ENCODE measurements at regions not wholly inside any gene's neighbourhood (a gene's known extent, or its start where the extent isn't known, plus 50 kb on each side); places are given as distances from the start of the nearest gene placed in this dataset.

GRCh38 chr10:78471326-78471722, 437.7 kb downstream of the RPS24 start:
- intact Hi-C loops (cut with micrococcal nuclease): no loop called here
- H3K4me3 ChIP-seq (replicated peaks in 1 of 2; ENCODE audit: low read depth in 1 of 2, low read length in 2 of 2): no peak overlapping the region
- no peaks in the 10 kb centered on the region for H3K9me2 ChIP-seq (ENCODE audit: insufficient read depth)
- no peaks in the 10 kb centered on the region for H3K79me2 ChIP-seq (ENCODE audit: insufficient read depth, low read length)
- H3K4me1 ChIP-seq (ENCODE audit: control insufficient read depth in 1 of 2, insufficient read depth in 2 of 2, low read length in 2 of 2): no peaks in the 10 kb centered on the region
- ChIA-PET CTCF (no interaction called here), RAD21 (ENCODE audit: low non-redundant PET in 1 of 2, low total read pairs in 2 of 2, uncharacterized antibody in 2 of 2, unreplicated experiment in 2 of 2) (no interaction called here), POLR2A (no interaction called here)
- H3K36me3 ChIP-seq (ENCODE audit: control insufficient read depth in 1 of 2, insufficient read depth in 2 of 2, low read length in 2 of 2): no peaks in the 10 kb centered on the region
- no peak overlapping the region for H3K27ac ChIP-seq (ENCODE audit: low read depth, low read length)
- no peak for DNase-seq (ENCODE audit: low read depth, low spot score)
- TF ChIP-seq ELF1 (IDR thresholded peaks at IDR 0.05; ENCODE audit: borderline replicate concordance, low read depth): no peak
- H3K9ac ChIP-seq (ENCODE audit: low read length): no peak overlapping the region
- peaks cover 4% of the 10 kb centered on the region; the same call in 1 of the 2 replicates for H3K27me3 ChIP-seq (ENCODE audit: insufficient read depth, low read length)
- no peak overlapping the region for H3K4me2 ChIP-seq (ENCODE audit: low read length)
- BruUV-seq (replicated peaks): no TSS peak
- no peak for ATAC-seq
- H2AFZ ChIP-seq (ENCODE audit: low read depth, low read length, poor library complexity, severe bottlenecking): no peak overlapping the region
- H3K9me3 ChIP-seq (ENCODE audit: control insufficient read depth in 1 of 2, insufficient read depth in 1 of 2, low read depth in 1 of 2, low read length in 2 of 2): no peaks in the 10 kb centered on the region
- H4K20me1 ChIP-seq (ENCODE audit: insufficient read depth): no peaks in the 10 kb centered on the region

- no peaks in the 10 kb centered on the region for H3K36me3 ChIP-seq (ENCODE audit: control insufficient read depth in 1 of 2, insufficient read depth in 2 of 2, low read length in 2 of 2)
- H2AFZ ChIP-seq (ENCODE audit: low read depth, low read length, poor library complexity, severe bottlenecking): no peak overlapping the region
- H3K9me2 ChIP-seq (ENCODE audit: insufficient read depth): no peaks in the 10 kb centered on the region
- H3K27ac ChIP-seq (ENCODE audit: low read depth, low read length): no peak overlapping the region
- CTCF ChIA-PET: no interaction called here
- RAD21 ChIA-PET (ENCODE audit: low non-redundant PET in 1 of 2, low total read pairs in 2 of 2, uncharacterized antibody in 2 of 2, unreplicated experiment in 2 of 2): no interaction called here
- H3K4me3 ChIP-seq (replicated peaks in 1 of 2; ENCODE audit: low read depth in 1 of 2, low read length in 2 of 2): no peak overlapping the region
- no peak overlapping the region for H3K9ac ChIP-seq (ENCODE audit: low read length)
- DNase-seq (ENCODE audit: low read depth, low spot score): no peak
- no peaks in the 10 kb centered on the region for H3K4me1 ChIP-seq (ENCODE audit: control insufficient read depth in 1 of 2, insufficient read depth in 2 of 2, low read length in 2 of 2)
- no peaks in the 10 kb centered on the region for H3K9me3 ChIP-seq (ENCODE audit: control insufficient read depth in 1 of 2, insufficient read depth in 1 of 2, low read depth in 1 of 2, low read length in 2 of 2)
- H3K4me2 ChIP-seq (ENCODE audit: low read length): no peak overlapping the region
- intact Hi-C loops (cut with micrococcal nuclease): no loop called here
- BruUV-seq (replicated peaks): no TSS peak
- no peak for ATAC-seq
- H4K20me1 ChIP-seq (ENCODE audit: insufficient read depth): no peaks in the 10 kb centered on the region
- peaks cover 4% of the 10 kb centered on the region; the same call in 1 of the 2 replicates for H3K27me3 ChIP-seq (ENCODE audit: insufficient read depth, low read length)
- no peaks in the 10 kb centered on the region for H3K79me2 ChIP-seq (ENCODE audit: insufficient read depth, low read length)
- POLR2A ChIA-PET: no interaction called here
- TF ChIP-seq JUND (IDR thresholded peaks at IDR 0.05): no peak
- no peak for TF ChIP-seq CTCF (IDR thresholded peaks at IDR 0.05 in 2 of 3, conservative IDR thresholded peaks at IDR 0.05 in 1 of 3; ENCODE audit: borderline replicate concordance in 1 of 3, insufficient read depth in 1 of 3, low read depth in 2 of 3, low read length in 2 of 3)
- TF ChIP-seq FOSL1 (IDR thresholded peaks at IDR 0.05; ENCODE audit: low read depth): no peak
- TF ChIP-seq ATF3 (IDR thresholded peaks at IDR 0.05): no peak
- TF ChIP-seq CEBPB (IDR thresholded peaks at IDR 0.05; ENCODE audit: low read depth): no peak
- TF ChIP-seq EZH2phosphoT487 (IDR thresholded peaks at IDR 0.05; ENCODE audit: borderline replicate concordance): no peak
- TF ChIP-seq SP1 (IDR thresholded peaks at IDR 0.05; ENCODE audit: low read depth): no peak
- TF ChIP-seq SIN3A (IDR thresholded peaks at IDR 0.05; ENCODE audit: low read depth): no peak
- TF ChIP-seq POLR2AphosphoS5 (IDR thresholded peaks at IDR 0.05; ENCODE audit: low read depth, low read length): no peak
- no peak for TF ChIP-seq REST (IDR thresholded peaks at IDR 0.05; ENCODE audit: low read depth)
- TF ChIP-seq ZBTB33 (IDR thresholded peaks at IDR 0.05; ENCODE audit: extremely low read depth, insufficient replicate concordance, low read length): no peak
Observed at GRCh38 chr10:78471723-78472550, 438.3 kb downstream of the RPS24 start.

Data from HCT116 (cell line).